ENCODE measurements at regions not wholly inside any gene's neighbourhood (a gene's known extent, or its start where the extent isn't known, plus 50 kb on each side); places are given as distances from the start of the nearest gene placed in this dataset.

- TF ChIP-seq KDM1A (IDR thresholded peaks at IDR 0.05; ENCODE audit: borderline replicate concordance, low read length) = no peak
- no peak for TF ChIP-seq CTCF (IDR thresholded peaks at IDR 0.05; ENCODE audit: control extremely low read depth in 1 of 3, insufficient read depth in 1 of 3, low read depth in 1 of 3, low read length in 3 of 3)
- TF ChIP-seq EGR1 (IDR thresholded peaks at IDR 0.05; ENCODE audit: borderline replicate concordance, low read depth, low read length) = no peak
- TF ChIP-seq JUN (IDR thresholded peaks at IDR 0.05; ENCODE audit: low read depth, low read length) = no peak
- no peak for TF ChIP-seq SRF (IDR thresholded peaks at IDR 0.05; ENCODE audit: low read depth, low read length)
- TF ChIP-seq ATF2 (IDR thresholded peaks at IDR 0.05; ENCODE audit: low read length) = no peak
- TF ChIP-seq TBP (IDR thresholded peaks at IDR 0.05; ENCODE audit: low read depth, low read length) = no peak
- no peak for TF ChIP-seq MAX (IDR thresholded peaks at IDR 0.05)
- no peak for TF ChIP-seq BCL11A (IDR thresholded peaks at IDR 0.05; ENCODE audit: low read depth in 2 of 2, low read length in 2 of 2)
- no peak for TF ChIP-seq ZNF274 (IDR thresholded peaks at IDR 0.05; ENCODE audit: borderline replicate concordance, extremely low read depth, low read length)
- no peak for TF ChIP-seq RFX5 (IDR thresholded peaks at IDR 0.05; ENCODE audit: borderline replicate concordance, low read depth, low read length)
- TF ChIP-seq CREB1 (IDR thresholded peaks at IDR 0.05) = no peak
Measured at GRCh38 chr18:38648179-38648578, 1082.6 kb upstream of the CELF4 start.

Measured in H1 (cell line).